Ramos (cell line): ENCODE measurements at regions not wholly inside any gene's neighbourhood (a gene's known extent, or its start where the extent isn't known, plus 50 kb on each side); places are given as distances from the start of the nearest gene placed in this dataset.
"Not testable (repeated sequence)": the region's sequence is repeated elsewhere in the genome, so short reads cannot be mapped to it uniquely, and the experiment has no call there.

Experiments used
- in situ Hi-C: fragments of 300-500 bp; cut with MboI; formaldehyde crosslinking; loops from one replicate; pipeline ENCODE4 v1.14.3; 2022; ENCODE audit warnings: low sequenced_read_pairs; ENCODE audit not compliant: unreplicated experiment

- in situ Hi-C loops: not testable (repeated sequence)
Observed at GRCh38 chr7:65193334-65194058, 180.2 kb upstream of the ZNF92 start.

GRCh38 chr7:65177041-65177440 lies 170.6 kb upstream of the ERV3-1 start:
- in situ Hi-C loops: not testable (repeated sequence)

- in situ Hi-C loops: not testable (repeated sequence)
Observed at GRCh38 chr7:65150105-65150504, 143.6 kb upstream of the ERV3-1 start.

- in situ Hi-C loops: not testable (repeated sequence)
Observed at GRCh38 chr7:65146118-65146914, 139.8 kb upstream of the ERV3-1 start.

GRCh38 chr7:65145710-65146109 lies 139.2 kb upstream of the ERV3-1 start:
- in situ Hi-C loops: not testable (repeated sequence)

- in situ Hi-C loops: not testable (repeated sequence)
Observed at GRCh38 chr7:65145008-65145407, 138.5 kb upstream of the ERV3-1 start.

- in situ Hi-C loops: not testable (repeated sequence)
Observed at GRCh38 chr7:65144557-65144956, 138.1 kb upstream of the ERV3-1 start.

- in situ Hi-C loops: not testable (repeated sequence)
Observed at GRCh38 chr7:65144119-65144518, 137.6 kb upstream of the ERV3-1 start.

- in situ Hi-C loops: not testable (repeated sequence)
Observed at GRCh38 chr7:65141894-65142293, 135.4 kb upstream of the ERV3-1 start.

- in situ Hi-C loops: not testable (repeated sequence)
Observed at GRCh38 chr7:65141405-65141778, 134.9 kb upstream of the ERV3-1 start.

- in situ Hi-C loops: not testable (repeated sequence)
Observed at GRCh38 chr7:65140543-65141404, 134.3 kb upstream of the ERV3-1 start.

GRCh38 chr7:65136850-65137249 lies 130.4 kb upstream of the ERV3-1 start:
- in situ Hi-C loops: not testable (repeated sequence)

GRCh38 chr7:65133087-65133486 lies 126.6 kb upstream of the ERV3-1 start:
- in situ Hi-C loops: not testable (repeated sequence)

GRCh38 chr7:65132256-65132655 lies 125.8 kb upstream of the ERV3-1 start:
- in situ Hi-C loops: not testable (repeated sequence)

GRCh38 chr7:65127364-65127763 lies 120.9 kb upstream of the ERV3-1 start:
- in situ Hi-C loops: not testable (repeated sequence)

GRCh38 chr7:65124600-65124999 lies 118.1 kb upstream of the ERV3-1 start:
- in situ Hi-C loops: not testable (repeated sequence)

- in situ Hi-C loops: not testable (repeated sequence)
Observed at GRCh38 chr7:65105650-65106203, 99.2 kb upstream of the ERV3-1 start.

GRCh38 chr7:65100499-65100898 lies 94.0 kb upstream of the ERV3-1 start:
- in situ Hi-C loops: not testable (repeated sequence)

- in situ Hi-C loops: loop anchor here (25.0 kb wide), 1 partner anchor 681 kb away; no protein-coding TSS in a partner anchor
Observed at GRCh38 chr7:65081669-65082055, 75.2 kb upstream of the ERV3-1 start.
